Kasumi-1 (cell line): ENCODE measurements at regions not wholly inside any gene's neighbourhood (a gene's known extent, or its start where the extent isn't known, plus 50 kb on each side); places are given as distances from the start of the nearest gene placed in this dataset.

Experiments
- DNase-seq, 2 experiments: peaks; one replicate each; lab custom pipeline; 2025; lab: John Stamatoyannopoulos, UW

DNA sequence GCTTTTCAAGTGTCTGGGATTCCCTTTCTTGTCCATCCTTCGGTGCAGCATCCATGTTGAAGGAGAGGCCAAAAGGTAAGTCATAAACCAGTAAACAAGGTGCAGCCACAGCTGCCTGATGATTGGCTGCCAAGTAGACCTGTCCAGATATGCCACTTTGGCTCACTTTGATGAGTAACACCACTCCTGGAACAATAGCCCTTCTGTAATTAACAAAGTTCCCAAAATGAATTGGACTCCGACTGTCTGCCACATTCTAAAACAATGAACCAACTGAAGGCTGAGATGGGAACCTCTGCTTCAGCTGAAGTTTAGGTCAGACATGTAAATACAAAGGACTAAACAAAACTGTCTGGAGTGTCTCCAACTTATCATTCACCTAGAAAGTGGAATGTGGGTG, 82.2 kb upstream of the LGALSL start:
- DNase-seq = no peak

DNA sequence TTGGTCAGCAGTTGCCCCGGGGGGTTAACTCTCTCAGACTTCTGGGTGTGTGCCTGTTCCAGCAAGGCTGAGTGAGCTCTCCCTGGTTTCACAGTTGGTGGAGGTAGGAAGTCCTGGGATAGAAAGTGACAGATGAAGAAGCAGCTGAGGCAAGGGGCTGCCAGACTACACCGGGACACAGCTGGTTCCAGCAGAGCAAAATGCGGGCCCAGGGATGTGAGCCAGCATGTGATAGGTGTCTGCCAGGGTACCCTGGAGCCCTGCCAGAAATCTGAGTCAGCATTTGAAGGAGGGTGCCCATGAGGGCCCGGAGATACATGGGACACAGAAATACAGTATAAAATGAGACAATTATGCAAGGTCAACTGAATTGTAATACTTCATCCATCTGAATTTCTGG, 79.3 kb upstream of the LGALSL start:
- no peak for DNase-seq

DNA sequence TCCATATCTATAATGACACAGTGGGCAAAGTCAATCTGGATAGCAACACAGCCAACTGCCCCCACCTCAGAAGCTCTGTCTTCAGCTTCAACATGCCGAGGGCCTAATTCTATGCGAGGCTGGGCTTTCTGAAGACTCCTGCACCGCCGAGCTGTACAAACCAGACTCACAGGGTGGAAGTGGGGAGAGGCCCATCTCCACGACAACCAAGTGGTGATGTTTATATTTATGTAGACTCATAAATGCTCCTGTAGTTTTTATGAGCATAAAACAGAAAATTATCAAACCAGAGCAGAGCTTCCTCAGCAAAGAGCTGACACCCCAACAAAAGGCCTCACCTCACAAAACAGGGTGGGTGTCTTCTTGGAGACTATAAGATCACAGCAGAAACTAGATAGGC, 77.0 kb upstream of the LGALSL start:
- no peak for DNase-seq

DNA sequence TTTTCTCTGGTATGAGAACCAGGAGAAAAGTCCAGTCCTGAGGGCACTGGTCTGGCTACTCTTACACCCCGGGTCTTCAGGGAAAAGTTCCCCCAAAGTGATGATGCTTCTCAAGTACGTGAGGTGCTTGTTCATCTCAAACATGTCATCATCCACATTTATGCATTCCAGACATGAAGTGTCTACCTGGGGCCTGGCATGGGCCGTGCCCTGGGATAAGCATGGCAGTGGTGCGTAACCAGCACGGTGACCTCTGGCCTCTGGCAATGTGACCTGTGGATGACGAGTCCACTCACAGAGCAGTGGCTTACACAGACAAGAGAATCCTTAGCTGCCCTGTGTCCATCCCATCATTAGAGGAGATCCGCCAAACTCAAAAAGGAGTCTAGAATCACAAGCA, 74.8 kb upstream of the LGALSL start:
- DNase-seq = no peak

DNA sequence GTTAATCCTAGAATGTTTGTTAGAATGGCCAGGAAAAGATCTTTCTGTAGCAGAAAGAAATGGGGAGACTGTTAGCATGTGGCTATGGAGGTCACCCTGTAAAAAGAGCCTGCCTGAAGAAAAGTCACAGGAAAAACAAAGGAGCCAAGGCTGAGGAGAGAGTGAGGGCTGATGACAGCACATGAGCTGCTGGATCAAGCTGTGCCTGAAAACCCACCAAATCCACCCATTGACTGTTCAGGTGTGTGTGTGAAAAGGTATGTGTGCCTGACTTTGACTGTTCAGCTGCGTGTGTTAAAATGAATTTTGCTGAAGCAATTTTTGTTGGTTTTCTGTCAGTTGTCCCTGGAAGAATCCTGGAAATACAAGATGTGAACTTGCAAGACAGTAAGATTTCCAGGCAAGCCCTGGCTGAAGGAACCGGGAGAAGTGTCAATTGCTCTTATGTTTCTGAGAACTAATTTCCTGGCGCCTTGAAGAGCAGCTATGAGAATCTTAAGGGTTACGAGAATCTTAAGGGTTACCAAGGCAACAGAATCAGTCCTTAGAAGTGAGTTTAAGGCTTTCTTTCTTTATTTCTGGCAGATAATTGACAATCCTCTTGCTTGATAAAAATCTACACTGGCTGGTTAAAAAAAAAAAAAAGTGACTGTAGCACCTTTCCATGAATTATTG, 73.0 kb upstream of the LGALSL start:
- DNase-seq = no peak

DNA sequence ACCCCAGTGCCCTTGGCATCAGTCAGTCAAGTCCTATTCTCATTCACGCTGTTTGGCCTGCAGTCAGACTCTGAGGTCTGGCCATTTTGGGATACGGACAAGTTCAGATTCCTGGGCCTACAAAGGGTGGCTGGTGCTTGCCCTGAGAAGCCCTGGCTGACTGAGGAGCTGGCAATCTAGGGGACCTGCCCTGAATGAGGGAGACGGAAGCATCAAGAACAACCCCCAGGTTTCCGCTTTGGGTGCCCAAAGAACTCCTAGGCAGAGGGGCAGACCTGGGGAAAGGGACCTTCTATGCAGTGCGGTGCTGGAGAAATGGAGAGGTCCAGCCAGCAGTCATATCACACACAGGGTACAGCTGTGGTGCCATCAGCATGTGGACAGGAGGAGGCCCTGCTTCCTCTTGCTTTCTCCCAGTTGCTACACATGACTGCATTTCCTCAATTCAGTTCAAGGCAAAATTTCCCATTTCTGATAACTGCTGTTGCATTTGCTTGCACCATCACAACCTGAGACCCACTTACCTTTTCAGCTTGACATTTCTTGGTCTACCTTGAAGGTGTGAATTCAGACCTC, 70.9 kb upstream of the LGALSL start:
- peak; percentile 24 to 33 for DNase-seq

DNA sequence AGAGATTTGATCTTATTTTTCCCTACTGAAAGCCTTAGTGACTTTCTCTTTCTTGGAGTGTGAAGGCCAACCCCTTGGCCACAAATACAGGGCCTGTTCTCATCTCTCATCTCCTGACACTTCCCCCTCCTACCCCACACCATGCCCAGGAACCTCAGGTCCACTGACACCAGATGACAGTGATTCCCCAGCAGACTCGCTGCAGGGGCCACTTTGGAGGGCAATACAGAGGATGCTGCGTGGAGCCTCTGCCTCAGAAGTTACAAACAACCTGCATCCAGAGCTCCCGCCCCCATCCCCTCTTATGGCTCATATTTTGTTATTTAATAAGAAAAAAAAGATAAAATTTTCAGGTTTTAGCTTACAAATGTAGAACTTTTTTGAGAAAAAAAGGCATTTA, 70.1 kb upstream of the LGALSL start:
- no peak for DNase-seq

DNA sequence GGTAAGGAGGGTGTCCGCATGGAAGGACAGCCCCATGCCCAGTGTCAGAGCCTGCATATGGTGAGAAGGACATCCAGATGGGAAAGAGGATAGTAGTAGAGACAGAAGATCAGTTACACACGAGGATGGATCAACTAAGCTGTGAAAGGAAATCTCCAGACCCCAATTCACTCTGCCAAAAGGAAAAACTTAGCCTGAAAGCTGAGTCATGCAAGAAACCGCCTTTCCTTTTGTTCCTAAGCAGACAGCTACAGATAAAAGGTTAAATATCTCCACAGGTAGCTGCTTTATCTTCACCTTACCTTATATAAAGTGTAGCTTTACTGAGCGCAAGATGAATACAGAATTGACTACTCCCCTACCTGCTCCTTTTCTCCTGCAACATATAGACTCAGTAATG, 67.3 kb upstream of the LGALSL start:
- DNase-seq = no peak

DNA sequence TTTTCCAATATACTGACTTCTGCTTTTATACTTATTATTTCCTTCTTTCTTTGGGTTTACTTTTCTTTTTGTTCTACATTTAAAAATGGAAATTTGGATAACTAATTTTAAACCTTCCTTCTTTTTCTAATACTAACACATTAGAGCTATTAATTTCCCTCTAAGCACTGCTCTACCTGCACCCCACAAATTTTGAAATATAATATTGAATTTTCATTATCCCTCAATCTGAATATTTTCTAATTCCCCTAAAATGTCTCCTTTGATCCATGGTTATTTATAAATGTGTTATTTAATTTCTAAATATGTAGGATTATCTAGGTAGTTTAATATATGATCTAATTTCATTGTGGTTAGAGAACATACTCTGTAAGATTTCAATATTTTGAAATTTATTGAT, 63.4 kb upstream of the LGALSL start:
- DNase-seq = no peak

DNA sequence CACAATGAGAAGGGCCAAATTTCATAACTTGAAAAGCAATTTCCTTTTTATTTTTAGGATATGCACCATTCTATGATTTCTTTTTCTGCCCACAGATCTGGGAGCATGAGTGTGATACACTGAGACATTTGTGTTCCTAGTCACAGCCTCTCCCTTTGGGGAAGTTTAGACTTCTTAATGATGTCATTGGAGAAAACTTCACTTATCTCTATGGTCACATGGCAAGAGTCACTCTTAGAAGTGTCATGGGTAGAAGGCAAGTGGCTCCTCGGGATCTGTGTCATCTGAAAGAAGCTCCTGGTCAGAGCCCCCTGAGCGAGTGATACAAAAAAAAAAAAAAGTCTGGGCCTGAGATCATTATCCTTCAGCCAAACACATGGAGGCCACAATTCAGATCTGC, 62.5 kb upstream of the LGALSL start:
- no peak for DNase-seq

DNA sequence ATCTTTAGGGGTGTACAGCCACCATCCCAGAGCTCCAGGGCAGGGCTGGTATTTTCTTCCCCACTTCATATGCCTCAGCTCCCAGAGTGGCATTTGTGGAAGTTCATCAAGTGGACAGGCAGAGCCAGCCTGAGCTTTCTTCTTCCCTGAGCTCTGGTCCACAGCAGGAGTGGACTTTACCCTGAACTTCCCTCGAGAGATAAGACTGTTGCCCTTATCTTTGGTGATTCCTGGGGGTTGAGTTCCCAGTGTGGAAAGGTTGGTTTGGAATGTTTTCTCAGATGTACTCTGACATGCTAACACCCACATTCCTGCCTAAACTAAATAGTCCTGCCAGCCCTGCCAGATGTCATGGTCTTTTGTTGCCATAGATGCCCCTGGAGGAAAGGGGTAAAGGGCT, 62.0 kb upstream of the LGALSL start:
- DNase-seq = no peak

DNA sequence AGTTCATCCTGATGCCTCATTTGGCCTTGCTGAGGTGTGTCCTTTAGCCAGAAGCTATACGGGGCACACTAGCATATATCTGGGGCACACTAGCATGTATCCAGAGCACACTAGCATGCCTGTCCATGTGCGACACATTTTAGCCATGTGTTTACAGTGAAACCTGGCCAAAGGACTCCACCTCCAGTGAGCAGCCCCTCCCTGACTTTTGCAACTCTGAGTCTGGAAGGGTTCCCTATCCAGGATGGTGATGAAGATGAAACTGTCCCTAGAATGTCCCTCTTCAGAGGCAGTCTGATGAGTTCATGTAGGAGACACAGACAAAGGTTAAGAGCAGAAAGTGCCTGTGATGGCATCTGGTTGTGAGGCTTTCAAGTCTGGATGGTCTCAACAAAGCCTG, 61.4 kb upstream of the LGALSL start:
- DNase-seq = no peak

DNA sequence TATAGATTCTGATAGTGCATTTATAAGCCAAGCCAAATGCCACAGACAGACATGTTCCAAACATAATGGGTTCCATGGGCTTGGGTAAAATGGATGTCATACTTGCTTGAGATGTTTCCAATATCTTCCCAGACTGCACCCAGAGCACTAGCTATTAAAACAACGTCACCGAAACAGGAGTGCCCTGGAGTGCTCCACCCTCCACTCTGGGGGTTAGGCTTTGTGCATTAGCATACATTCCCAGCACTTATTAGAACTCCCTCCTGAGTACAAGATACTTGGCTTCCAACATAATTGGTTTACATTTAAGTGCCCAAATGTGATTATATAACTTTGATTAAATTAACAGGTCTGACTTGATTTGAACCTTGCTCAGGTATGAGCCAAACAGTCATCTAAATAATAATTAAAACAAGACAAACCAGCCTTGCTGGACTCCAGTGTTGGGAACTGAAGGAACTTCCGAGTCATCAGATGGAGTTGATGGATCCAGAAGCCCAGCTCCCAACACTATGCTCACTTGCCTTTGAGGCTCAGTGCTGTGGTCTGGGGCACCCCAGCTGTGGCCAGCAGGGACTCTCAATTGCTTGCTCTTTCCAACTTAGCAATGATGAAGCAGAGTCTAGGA, 60.5 kb upstream of the LGALSL start:
- DNase-seq = no peak

DNA sequence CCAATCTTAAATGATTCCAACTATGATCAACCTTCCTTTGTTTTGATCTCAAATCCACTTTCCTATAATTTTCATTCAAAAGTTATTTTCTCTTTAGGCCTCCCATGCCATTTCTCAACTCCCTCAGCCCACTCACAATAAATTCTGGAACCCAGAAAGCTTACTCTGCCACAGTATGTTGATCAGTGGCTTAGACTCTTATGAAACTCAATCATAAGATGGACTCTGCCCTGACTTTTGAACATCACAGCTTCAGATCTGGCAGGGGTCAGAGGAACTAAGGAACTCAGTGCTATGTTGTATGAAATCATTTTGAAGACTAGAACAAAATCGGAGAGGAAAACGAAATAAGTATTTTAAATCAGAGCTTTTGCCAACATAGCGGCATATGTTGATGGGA, 59.8 kb upstream of the LGALSL start:
- DNase-seq = no peak

DNA sequence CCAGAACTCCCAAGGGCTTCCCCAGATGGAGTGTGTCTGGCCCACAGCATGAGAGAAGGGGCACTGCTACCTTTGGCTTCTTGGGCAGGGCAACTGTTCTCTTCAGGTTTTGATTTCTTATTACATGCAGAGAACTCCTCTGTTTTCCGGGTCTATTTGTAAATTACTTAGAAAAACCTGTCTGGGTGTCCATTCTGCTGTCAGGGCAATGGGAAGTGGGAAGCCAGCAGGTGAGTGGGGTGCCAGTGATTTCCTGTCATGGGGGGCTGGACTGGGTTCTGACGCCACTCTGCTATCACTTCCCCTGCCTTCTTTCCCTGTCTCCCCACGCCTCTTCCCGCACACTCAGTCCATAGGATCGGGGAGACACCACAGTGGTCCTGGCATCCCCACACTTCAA, 58.0 kb upstream of the LGALSL start:
- no peak for DNase-seq

DNA sequence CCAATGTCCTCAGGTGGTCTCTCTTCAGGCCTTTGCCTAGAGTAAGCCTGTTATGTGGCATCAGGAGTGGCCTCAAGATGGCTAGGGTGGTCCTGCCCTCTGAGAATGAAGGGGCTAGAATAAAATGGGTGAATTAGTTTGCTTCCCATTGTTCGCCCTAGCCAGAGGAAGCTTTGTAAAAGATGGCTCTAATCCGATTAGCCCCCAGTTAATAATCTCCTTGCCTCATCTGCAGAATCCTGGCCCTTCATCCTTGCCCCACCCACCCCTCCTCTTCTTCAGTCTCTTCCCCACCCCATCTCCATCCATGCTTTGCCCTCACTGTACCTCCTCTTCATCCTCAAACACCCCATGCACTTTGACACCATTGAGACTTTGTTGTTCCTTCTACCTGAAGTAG, 57.4 kb upstream of the LGALSL start:
- no peak for DNase-seq

DNA sequence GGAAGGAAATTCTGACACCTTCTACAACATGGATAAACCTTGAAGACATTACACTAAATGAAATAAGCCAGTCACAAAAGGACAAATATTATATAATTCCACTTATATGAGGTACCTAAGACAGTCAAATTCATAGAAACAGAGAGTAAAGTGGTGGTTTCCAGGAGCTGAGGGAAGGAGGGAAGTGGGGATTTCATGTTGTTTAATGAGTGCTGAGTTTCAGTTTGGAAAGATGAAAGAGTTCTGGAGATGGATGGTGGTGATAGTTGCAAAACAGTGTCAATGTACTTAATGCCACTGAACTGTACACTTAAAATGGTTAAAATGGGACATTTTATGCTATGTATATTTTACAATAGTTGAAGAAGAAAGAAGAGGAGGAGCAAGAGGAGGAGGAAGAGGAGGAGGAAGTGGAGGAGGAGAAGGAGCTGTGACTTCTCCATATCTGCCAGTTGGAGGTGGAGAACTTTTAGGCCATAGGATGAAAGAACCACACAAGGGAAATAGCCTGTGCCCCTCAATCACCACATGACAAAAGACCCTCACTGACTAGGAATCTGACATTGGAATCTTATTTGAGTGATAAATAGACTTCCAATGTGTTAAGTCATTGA, 55.3 kb upstream of the LGALSL start:
- no peak for DNase-seq

DNA sequence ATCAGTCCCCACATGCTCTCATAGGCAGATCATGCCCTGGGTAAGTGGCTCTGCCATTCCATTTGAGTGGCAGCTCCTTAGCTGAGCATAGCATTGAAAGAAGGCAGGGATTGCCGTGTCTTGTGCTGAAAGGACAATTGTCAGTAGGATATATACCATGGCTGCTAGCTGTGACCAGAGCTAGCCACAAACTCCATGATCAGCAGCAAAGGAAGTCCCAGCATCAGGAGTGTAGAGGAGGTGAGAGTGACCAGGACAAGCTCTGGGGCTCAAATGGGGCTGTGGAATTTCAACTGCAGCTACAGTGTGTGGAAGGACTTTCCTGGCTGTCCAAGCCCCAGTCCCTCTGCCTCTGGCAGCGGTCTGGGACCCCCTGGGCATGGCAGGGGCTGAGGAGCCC, 54.4 kb upstream of the LGALSL start:
- no peak for DNase-seq

DNA sequence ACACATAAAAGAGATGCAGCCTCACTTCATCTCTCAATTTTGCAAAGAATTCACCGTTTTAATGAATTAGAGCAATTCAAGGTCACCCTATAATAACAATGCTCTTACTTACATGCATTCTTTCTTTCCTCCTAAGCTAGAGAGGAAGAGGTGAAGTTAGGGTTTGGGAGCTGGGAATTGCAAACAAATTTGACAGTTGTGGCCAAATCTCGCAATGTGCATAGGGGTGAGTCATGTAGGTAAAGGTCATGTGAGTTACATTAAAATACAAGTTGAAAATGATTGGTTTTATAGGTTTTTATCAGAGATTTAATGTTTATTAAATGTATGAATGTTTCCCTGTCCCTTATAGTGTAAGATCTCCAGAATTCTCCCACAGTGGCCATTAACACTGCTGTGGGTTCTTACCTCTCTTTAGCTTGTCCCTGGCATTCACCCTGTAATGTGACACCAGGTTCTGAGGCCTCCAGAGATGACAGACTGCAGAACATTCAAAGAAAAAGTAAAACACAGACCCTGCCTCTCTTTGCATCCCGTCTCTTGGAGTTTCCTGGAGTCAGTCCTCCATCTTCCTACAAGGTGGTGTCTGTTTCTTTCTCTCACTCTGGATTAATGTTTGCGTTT, 53.7 kb upstream of the LGALSL start:
- DNase-seq = no peak

DNA sequence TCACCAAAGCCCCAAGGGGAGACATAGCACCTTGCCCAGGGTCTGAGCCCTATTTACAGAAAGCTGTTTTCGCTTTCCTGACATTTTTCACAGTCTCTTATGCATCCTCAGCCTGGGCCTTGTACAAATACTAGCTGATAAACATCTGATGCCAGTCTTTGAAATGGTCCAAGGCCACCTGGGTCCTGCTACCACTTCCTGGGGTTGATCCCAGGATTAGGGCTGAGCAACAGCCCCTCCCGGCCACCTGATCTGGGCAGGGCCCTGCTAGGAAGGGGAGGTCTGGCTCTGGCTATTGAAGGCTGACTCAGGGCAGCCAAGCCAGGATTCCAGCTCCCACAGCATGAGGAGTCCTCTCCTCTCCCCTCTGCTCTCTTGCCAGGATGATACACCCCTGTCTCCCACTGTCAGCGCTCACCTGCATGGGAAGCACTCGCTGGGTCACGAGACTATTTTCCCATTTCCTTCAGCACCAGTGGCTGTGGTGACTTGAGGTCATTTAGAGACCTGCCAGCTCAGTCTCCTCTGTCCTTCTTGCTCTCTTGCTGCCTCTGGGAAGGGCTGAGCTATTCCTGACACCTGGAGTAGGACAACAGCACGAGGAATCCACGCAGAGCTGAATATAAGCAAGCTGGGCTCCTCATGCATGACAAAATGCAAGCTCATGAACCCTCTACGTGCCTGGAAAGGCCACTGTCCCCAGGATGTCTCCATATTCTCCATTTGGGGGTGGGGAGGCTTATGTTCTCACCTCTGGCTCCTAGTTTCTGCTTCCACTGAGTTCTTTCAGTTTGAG, 53.0 kb upstream of the LGALSL start:
- DNase-seq = no peak

DNA sequence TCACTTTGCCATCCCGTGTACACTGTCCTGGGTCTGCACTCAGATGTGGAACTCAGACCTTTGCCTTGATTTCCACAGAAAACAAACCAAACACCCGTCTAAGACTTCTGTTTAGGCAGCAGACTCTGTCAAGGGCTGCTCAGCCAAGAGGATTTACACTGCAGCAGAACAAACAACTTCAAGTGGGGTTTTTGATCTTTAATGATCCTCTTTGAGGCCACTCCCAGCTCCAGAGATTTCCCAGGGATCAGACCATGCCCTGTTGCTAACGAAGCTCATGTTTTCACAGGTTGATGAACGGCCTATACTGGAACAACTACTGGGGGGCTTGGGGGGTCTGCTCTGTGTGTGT, 52.5 kb upstream of the LGALSL start:
- no peak for DNase-seq

DNA sequence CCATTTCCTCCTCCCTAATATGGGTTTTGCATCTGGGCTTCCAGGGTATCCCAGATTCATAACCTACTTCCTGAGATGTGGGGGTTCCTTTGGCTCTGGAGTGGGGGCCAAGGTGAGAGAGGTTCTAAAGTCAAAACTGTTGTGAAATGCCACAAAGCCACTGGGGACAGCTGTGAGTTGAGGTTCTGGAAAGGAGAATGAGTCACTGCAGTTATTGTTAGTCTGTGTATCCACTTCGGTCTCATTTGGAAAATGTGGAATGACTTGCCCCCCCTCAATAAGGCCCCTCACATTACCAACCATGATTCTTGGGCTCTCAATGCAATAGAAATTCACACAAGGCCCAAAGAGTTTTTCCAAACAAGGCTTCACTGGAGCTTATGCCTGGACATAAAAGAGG, 51.1 kb upstream of the LGALSL start:
- DNase-seq = peak; percentile 43 to 44
